ENCODE measurements at regions not wholly inside any gene's neighbourhood (a gene's known extent, or its start where the extent isn't known, plus 50 kb on each side); places are given as distances from the start of the nearest gene placed in this dataset.
"Not testable (repeated sequence)": the region's sequence is repeated elsewhere in the genome, so short reads cannot be mapped to it uniquely, and the experiment has no call there.

DNA sequence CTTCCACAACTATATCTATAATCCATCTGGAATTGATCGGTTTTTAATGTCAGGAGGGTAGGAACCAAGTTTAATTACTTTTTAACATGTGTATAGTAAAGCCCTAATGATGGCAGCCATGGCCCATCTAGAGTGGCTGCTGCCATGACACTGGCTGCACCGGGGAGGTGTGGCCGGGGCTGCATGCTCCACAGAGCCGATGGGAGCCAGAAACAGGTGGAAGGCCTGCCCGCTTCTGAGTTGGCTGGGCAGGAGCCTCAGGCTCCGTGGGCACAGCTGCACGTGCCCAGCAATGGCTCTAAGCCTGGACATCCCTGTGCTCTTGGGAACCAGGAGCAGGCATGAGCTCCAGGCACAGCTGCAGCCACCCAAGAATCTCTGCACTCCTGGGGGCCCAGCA is 73.0 kb downstream of the GBP6 start:
- DNase-seq (ENCODE audit: low spot score) = no peak

DNA sequence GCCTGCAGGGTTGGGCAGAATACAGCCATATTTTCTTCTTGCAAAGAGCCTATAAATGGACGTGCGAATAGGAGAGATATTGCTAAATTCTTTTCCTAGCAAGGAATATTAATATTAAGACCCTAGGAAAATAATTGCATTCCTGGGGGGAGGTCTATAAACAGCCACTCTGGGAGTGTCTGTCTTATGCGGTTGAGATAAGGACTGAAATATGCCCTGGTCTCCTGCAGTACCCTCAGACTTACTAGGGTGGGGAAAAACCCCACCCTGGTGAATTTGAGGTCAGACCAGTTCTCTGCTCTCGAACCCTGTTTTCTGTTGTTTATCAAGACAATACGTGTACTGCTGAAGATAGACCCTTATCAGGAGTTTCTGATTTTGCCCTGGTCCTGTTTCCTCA is 74.4 kb downstream of the GBP6 start:
- not testable (repeated sequence) for DNase-seq (ENCODE audit: low spot score)

DNA sequence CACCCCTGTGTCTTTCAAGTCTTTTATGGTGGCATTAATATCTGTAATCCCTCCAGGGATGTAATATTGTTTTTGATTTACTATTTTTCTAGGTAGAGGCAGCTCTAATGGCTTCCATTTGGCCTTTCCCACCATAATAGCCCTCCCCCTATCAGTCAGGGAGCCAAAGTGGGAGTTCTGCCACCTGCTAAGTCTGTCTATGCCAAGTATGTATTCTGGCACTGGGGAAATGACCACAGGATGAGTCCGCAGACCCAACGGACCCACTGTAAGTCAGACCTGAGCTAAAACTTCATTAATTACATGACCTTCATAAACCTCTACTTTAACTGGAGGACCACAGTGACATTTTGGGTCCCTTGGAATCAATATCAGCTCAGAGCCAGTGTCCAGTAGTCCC is 77.1 kb downstream of the GBP6 start:
- no peak for DNase-seq (ENCODE audit: low spot score)

DNA sequence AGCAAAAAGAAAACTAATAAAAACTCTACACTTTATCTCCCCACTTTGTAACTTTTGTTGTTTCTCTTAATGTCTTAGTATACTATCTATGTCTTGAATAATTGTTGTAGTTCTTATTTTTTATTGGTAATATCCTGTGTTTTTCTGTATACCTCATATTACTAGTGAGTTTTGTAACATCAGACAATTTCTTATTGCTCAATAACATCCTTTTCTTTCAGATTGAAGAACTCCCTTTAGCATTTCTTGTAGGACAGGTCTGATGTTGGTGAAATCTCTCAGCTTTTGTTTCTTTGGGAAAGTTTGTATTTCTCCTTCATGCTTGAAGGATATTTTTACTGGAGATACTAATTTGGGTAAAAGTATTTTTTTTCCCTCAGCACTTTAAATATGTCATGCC is 79.8 kb upstream of the LRRC8B start:
- DNase-seq (ENCODE audit: low spot score) = no peak

DNA sequence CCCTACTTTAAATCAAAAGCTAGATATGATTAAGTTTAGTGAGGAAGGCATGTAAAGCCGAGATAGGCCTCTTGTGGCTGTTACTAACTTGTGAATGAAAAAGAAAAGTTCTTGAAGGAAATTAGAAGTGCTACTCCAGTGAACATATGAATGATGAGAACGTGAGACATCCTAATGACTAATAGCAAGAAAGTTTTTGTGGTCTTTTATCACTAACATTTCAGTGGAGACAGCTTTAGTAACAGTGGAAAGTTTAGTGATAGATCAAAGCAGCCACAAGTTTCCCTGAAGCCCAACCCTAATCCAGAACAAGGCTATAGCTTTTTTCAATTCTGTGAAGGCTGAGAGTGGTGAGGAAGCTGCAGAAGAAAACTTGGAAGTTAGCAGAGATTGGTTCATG is 73.6 kb upstream of the LRRC8B start:
- peak; percentile 10 for DNase-seq (ENCODE audit: low spot score)

DNA sequence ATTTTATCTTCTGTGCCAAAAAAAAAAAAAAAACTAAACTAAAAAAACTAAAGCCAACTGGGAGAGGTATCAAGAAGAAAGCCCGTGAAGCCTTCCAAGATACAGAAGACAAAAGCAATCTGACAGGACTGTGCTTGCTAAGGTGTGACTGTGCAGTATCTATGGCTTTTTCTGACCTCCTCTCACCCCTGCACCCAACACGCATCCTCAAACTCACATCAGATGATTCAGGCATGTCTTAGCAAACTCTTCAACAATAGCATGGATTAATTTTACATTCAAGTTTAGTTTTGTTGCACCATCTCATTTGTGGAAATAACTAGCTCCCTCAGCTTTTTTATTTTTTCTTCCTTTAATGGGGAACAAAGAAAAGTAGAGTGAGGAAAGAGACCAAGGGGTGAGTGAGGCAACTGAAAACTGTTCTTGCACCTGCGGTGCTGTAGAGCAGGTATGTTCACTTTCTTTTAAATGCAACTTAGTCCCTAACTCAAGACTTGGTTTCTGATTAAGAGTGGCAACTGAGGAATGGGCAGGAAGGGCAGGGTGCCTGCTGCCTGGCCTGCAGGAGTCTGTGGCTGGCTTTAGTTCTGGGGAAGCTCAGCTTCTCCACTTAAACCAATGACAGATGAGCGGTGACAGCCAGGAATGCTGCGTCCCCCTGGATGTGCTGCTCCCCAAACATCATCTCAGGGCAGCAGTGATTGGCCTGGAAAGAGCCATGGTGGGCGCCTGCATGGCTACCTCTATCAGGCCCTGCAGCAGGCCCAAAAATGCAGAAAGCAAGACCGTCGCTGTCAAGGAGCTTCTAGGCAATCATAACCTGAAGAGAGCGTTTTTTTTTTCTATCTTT is 71.3 kb upstream of the LRRC8B start:
- no peak for DNase-seq (ENCODE audit: low spot score)

DNA sequence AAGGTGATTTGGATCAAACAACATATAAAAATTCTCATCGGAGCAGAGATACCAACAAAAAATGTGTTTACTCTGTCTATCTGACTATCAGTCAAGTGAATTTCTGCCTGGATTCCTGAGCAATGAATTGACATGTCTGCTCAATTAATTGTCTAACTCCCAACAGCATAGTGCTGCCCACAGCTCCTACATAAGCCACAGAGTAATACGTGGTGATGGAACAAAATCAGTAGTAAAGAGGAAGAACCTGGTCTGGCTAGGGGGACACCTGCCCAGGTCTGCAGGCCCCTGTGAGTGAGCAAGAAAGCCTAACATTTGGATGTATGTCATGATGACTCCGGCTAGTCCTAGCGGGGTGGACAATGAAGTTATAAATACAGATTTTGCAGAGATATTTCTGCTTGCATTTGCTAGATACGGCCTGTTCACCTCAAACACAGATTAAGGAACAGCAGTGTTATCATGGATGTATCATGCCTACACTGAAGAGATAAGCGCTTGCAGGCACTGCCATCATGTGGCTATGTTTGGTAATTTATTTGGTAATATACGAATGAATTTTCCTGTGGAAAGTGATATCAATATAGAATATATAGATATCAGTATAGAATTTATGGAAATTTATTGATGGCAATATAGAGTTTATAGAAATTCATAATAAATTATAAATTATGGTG is 69.6 kb upstream of the LRRC8B start:
- DNase-seq (ENCODE audit: low spot score) = peak; percentile 60

DNA sequence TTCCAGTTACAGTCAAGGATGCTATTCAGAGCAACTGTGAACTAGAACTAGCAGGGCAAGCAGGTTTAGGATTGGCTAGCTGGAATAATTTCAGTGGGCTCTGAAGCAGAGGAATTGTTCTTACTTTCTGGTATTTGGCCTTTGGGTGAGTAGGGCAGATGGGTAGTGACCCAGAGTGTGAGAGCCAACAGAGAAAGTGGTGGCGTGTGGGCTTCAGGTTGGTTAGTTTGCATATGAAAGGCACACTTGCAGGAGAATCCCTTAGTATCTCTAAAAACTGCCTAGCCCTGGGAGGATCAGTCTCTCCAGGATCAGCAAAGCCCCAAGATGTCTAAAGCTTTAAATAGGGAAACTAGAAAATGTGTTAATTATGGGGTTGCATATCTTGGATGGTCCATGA is 67.6 kb upstream of the LRRC8B start:
- no peak for DNase-seq (ENCODE audit: low spot score)

DNA sequence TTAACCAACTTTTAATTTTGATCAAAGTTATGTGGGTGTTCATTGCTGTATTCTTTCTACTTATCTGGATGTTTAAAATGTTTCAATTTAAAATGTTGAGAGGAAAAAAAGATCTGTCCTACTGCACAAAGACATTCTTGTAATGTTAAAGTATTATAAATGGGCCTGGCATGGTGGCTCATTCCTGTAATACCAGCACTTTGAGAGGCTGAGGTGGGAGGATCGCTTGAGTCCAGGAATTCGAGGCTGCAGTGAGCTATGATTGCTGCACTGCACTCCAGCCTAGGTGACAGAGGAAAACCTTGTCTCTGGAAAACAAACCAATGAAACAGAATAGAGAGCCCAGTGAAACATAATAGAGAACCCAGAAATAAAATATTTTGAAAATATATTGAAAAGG is 65.5 kb upstream of the LRRC8B start:
- DNase-seq (ENCODE audit: low spot score) = no peak

DNA sequence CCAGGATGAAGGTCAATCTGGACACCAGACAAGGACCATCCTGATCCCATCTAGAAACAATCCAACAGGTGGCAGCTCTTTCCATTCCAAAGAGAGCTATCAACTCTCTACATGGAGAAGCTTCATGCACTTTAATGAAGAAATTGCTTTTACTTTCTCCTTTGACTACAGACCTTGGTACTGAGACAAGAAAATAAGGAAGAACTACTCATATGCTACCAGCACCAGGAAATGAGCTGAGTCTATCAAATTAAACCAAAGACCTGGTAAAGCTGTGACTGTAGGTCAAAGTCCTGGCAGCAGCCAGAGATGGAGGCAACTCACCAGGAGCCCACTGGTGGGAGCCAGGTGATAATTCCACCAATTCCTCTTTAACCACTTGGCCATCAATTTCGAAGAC is 64.3 kb upstream of the LRRC8B start:
- DNase-seq (ENCODE audit: low spot score) = no peak

DNA sequence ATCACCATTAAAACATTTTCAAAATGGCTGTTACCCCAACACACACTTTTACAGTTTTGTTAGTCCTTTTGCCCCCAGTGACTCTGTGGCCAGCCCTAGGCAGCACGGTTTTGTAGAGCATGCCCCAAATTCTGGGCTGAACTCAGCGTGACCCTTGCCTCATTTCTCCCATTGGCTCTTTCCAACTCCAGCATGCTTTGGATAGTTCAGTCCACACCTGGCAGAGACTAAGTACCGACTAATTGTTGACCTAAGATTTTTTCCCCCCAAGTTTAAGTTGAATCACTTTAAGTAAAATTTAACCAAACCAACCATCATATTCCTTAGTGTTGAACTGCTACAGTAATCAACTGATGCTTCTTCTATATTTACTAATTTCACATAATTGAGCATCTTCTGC is 62.4 kb upstream of the LRRC8B start:
- DNase-seq (ENCODE audit: low spot score) = no peak

DNA sequence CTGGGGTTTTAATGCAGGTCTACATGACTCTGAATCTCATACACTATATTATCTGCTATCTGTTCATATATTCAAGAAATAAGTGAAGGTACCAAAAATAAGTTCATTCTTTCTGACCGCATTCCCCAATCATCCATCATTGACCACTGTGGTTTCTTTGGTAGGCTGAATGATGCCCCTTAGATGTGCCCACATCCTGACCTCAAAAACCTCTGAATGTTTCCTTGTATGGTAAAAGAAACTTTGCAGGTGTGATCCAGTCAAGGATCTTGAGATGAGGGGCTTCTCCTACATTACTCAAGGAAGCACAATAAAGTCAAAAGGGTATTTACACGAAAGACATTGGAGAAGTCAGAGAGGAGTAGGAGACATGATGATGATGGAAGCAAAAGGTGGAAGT is 60.6 kb upstream of the LRRC8B start:
- no peak for DNase-seq (ENCODE audit: low spot score)

DNA sequence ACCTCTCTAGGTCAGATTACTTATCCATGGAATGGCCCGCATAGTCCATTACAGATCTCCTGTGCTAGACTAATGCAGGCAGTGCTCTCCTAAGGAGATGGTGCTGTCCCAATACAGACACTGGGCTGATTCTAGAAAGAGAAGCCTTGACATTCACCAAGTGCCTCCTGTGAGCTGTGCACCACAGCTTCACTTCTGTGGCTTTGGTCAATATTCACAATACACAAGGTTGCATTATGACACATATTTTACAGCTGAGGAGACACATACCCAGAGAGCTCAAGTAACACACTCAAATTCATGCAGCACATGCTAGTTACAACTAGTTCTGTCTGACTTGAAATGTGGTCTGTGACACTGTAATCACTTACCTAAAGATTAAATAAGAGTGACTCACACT is 59.4 kb upstream of the LRRC8B start:
- DNase-seq (ENCODE audit: low spot score) = no peak

DNA sequence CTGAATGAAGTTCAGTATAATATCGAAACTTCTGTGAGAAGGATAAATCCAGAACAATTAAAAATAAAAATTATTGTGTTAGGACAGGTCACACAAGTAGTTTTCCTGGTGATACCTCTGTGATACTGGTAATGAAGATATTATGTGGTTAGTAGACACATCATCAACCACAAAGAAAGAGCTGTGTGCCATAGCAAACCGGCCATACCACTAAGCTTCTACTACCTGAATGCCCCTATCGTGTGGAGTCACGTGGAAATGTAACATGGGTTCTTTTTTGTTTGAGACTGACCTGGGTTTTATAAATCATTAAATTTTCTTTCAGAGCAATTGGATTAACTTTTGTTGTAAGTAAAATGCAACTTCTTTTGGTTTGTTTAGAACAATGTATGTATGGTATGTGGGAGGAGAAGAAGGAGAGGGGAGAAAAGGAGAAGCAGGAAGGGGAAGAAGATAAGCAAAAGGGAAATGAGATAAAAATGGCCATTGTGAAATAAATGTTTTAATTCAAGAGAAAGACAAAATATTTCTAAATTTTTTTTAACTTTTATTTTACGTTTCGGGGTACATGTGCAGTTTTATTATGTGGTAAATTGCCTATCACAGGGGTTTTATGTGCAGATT is 58.2 kb upstream of the LRRC8B start:
- DNase-seq (ENCODE audit: low spot score) = no peak

DNA sequence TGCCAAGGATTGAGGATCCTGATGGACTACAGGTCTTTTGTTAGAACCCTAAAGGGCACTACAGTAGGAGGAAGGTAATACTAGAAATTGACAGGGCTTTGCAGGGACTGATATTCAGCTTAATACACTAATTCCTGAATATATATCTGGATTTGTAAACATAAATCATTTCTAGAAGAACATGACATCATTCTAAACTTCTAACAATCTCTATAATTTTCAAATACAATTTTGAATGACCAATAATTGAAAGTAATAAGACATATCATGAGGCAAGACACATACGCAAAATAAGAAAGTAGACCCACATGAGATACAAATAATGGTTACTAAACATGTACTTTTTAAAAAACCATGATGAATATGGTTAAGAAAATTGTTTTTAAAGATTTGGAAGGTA is 52.4 kb upstream of the LRRC8B start:
- DNase-seq (ENCODE audit: low spot score) = no peak

DNA sequence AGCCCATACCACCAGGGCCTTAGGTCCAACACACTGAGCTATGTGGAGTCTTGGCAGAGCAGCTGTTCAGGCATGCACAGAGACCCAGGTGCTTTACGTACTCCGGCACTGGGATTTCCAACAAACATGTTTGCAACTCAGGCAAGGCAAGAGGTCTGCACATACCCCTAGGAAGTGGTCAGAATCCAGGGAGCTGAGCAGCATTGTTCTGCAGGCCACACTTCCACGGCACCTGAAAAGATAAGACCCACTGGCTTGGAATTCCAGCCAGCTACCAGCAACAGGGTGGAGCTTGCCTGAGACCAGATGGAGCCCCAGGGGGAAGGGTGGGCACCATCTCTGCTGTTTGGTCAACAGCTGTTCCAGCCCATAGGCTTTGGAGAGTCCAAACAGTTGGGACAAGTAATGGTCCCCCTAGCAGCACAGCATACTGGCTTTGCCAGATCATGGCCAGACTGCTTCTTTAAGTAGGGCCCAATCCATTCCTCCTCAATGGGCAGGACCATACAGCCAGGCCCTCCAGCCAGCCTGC is 51.7 kb upstream of the LRRC8B start:
- DNase-seq (ENCODE audit: low spot score) = no peak

Data from AG20443 (cell line).